NCI-H226 (cell line): ENCODE measurements at regions not wholly inside any gene's neighbourhood (a gene's known extent, or its start where the extent isn't known, plus 50 kb on each side); places are given as distances from the start of the nearest gene placed in this dataset.

Source experiments
- DNase-seq: peaks from one replicate; pipeline ENCODE4 v3.0.0-alpha.2; 2015

DNA sequence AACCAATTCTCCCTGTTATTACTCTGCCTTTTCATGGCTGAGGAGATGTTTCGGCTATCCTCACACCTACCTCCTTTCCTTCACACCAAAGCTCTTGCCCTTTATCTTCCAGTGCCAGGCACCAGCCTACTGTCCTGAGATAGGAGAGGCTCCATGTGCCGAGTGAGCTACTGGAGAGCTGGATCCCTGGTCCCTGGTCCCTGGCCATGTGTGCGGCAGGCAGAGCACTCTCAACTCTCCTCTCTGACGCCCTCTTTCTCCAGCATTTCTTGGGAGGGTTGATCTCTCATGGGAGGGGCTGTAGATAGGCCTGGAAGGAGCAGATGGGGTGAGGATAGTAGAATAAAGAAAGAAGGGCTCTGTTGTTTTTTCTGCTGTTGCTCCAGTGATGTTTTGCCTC lies 277.1 kb upstream of the UMPS start:
- no peak for DNase-seq

DNA sequence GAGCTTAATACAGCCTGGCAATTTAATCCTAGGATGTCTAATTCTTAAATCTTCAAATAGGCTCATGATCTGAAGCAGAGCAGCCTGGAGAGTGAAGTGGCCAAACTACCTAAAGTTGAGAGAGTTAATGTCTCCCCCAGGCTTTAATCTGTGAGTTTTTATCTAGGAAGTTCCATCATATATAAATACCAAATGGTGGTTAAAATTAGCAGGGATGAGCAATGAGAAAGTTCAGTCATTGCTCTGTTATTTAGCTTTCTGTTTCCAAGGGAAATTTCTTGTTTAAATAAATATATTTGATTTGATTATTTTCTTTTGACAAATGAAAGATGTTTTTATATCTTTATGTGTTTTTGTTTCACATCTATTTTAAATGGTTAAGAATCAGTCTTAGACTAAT lies 274.4 kb upstream of the UMPS start:
- DNase-seq: no peak

DNA sequence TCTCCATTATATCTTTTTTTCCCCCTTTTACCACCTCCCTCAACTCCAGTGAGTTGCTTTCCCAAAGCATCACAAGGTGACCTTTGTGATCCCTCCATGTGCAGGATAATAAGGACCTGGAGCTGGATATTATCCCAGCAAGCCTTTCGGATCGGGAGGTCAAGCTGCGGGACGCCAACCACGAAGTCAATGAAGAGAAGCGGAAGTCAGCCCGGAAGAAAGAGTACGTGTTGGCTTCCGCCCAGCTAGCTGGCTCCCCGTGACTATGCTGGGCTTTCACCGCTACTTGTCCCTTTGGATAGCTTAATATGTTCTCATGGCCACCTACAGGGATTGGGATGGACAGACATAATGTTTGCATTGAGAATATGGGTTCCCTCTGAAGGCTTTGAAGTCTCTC lies 273.7 kb upstream of the UMPS start:
- DNase-seq: no peak

DNA sequence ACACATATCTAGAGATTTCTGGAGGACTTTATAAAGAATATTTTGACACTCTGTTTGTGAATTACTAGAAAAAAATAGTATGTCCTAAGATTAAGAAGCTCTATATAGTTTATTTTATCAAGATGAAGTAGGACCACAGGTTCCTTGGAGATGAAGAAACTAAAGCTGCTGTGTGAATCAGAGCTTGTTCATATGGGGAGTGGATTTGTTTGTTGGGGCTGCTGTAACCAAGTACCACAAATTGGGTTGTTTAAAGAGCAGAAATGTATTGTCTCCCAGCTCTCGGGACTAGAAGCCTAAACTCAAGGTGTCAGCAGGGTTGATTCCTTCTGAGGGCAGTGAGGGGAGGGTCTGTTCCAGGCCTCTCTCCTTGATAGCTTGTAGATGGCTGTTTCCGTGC lies 270.6 kb upstream of the UMPS start:
- DNase-seq: no peak

DNA sequence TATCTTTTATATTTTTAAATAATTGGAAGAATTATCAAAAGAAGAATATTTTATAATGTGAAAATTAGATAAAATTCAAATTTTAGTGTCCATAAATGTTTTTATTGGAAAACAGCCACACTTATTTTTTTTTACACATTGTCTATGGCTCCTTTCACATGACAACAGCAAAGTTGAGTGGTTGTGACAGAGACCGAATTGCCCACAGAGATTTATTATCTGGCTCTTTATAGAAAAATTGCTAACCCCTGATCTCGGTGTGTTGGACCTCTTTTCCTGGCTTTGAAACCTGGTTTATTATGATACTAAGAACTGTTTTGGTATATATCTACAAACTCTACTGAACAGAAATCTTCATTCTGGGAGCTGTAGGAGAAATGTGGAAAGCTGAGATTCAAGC lies 269.1 kb upstream of the UMPS start:
- no peak for DNase-seq

DNA sequence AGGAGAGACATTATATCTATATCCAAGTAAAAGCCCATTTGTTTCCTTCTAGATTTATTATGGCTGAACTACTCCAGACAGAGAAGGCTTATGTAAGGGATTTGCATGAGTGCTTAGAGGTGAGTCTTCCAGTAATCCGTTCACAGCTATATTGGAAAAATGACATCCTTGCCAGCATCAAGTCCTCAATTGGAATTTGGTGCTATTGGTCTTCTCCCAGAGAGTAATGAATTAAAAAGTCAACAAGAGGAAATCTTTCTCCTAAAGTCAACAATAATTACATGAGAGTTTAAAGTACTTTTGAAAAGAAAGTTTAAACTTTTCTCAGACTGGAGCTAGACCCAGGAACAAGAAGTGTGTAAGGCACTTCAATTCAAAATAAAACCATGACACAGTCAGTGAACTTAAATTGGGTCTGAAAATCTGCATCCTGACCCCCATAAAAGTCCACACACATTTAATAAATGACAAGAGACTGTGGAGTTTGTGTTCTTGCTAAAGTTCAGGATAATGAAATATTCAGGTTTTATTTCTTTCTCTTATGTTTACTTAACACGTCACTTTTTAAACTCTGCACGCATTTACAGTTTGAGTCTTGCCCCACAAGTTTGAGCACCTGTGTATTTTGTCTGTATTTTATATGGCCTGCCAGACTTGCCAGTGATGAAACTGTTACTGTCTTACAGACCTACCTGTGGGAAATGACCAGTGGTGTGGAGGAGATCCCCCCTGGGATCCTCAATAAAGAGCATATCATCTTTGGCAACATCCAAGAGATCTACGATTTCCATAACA lies 268.2 kb upstream of the UMPS start:
- no peak for DNase-seq

DNA sequence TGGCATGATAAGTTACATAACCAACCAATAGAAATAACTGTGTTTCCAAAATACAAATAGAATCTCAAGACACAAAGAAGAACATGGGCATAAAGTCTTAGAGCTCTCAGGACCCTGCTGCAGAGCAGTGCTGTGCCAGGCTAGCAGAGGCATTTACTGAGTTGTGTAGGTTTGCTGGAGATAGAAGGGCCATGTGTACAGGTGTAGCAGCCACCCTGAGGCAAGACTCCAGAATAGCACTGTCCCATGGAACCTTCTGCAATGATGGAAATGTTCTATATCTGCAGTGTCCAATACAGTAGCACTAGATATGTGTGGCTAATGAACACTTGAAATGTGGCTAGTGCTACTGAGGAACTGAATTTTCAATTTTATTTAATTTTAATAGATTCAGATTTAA lies 267.0 kb upstream of the UMPS start:
- DNase-seq: no peak

DNA sequence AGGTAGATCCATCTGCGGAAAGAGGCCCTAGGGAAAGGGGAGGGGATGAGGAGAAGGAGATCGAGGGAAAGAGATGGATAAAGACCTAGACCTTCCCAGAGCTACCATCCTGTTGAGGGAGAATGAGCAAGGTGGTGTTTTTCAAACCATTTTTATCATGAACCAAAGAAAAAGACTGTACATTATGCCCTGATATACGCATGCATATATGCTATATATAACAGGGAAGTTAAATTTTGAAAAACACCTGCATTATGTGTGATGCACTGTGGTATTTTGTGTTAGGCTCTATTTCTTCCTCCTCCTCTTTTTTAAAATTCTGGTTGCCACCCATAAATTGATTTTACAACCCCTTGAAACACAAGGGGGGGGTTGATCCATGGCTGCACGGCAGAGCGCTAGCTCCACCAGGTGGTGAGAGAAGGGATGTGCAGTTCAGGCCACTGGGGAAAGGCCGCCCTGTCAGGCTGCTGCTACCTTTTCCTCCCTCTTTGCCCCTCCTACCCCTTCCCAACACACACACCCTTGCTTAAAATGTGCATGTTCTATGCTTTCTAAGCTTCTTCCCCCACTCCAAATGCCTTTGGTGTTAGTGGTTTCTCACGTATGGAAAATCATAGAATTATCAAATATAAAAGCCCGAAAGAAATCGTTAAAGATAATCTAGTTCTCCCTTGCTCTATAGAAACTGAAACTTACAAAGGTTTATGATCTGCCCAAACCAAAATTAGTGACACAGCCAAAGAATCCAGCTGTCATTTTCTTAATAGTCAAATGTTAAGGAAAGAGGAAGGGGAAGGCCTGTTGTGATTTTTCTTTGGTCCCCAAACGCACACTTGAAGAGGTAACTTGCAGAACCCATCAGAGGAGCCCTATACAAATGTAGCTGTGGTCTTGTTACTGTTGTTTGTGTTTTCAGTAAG lies 262.0 kb upstream of the UMPS start:
- DNase-seq: no peak

DNA sequence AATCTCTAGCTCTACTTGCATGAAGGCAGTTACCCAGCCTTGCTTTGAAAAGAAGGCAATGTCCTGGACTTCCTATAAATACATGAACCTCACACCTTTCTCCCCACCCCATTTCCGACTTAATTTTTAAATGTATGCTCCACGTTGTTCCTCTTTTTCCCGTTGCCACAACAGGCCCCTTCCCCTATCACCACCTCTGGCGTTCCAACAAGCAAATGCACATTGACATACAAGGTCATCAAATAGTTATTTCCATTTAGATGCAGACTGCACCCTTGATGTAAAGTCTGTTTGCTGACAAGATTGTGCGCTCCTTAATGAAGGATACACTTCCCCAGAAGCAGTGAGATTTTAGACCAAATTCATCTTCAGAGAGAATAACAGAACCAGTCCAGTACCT lies 260.7 kb upstream of the UMPS start:
- no peak for DNase-seq

DNA sequence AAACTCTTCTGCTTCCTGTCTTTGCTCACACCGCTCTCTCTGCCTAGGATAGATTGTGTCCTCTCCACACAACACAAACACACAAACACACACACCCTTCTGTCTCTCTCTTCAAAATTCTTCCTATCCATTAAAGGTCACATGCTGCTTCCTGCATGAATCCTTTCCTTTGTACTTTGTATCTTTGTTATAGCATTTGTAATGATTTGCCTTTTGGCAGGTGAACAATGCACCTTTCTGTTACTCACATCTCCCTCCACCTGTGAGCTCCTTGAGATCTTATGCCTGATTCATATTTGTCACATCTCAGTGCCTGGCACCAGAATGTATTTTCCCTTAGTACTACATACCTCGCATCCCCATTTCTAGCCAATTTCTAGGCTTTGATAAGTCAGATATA lies 251.4 kb upstream of the UMPS start:
- DNase-seq: no peak

DNA sequence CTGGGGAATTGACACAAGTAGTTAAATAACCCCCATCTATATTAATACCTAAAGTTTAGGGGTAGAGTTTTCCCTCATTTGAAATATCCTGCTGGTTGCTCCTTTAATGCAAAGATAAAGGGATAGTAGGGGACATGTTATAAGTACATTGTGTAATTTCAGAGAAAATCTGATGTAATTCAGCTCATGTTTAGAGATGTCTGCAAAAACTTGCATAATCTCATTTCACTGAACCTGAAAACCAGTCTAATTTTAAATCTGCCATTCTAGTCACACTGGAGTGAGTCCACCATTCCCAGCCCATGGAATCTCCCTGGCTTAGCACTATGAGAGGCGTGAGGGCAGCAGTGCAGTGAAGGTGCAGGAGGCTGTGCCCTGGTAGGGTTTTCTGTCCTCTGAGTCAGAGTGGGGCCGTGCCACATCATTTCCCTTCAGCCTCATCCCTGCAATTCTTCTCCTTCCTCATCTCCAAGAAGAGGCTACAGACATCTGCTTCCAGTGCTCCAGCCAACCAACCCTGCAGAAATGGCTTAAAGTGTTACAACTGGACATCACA lies 246.3 kb upstream of the UMPS start:
- no peak for DNase-seq

DNA sequence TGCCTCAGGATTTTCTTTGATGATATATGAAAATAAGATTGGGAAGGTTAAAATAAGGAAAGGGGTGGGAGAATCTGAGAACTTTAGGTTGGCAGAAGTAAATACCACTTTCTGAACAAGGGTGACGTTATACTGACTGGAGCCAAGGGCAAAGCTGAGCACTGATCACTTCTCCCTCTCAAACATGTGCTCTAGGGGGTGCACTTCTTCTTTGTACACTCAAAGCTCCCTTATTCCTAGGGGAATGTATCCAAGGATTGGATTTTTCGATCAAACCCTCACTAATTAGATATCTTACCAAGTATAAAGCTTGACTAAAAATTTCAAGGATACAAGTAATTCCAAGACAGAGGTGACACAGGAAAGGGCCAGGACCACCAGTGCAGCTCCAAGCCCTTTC lies 243.9 kb upstream of the UMPS start:
- DNase-seq: no peak

DNA sequence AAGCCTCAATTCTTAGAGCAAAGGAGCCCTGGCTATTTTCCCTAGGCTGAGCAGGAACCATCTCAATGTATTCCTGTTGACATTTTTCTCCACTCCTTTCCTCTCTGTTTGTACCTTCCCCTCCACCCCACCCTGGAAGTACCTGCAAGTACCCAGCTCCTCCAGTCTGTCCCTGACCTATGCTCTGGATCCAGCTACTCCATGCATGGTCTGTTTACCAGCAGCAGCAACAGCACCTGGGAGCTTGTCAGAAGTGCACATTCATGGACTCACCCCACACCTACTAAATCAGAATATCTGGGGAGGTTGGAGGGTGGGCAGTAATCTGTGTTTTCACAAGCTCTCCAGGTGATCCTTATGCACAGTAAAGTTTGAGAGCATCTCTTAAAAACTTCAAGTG lies 240.7 kb upstream of the UMPS start:
- DNase-seq: no peak

DNA sequence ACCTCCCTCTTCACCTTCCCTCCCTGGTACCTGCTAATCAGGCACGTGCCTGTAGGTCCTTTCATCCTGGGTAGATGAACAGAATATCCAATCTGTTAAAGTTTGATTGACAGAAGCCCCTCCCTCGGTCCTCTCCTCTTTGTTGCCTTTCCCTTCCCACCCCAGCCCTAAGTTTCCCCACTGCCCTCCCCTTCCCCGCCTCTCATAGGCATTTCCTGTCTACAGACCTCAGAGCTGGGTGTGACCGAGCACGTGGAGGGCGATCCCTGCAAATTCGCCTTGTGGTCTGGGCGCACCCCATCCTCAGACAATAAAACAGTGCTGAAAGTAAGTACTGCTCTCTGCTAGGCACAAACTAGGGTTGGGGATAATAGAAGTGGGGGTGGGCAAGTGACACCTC lies 239.2 kb upstream of the UMPS start:
- DNase-seq: no peak

DNA sequence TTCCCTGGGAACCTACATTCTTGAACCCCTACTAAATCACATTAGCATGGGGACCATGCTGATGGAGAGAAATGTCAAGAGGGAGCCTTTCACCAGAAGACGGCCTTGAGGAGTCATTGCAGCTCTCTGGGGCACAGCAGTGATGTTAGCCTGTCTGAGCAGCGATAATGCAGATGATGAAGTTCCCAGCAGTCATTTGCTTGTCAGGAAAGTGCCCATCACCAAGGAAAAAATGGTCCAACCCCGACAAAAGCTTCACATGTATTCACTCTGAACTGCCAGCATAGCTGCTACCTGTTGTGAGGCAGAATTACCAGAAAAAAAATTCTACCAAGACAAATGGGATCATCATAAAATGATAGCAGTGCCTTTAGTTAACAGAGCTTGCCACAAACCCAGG lies 238.4 kb upstream of the UMPS start:
- DNase-seq: no peak

DNA sequence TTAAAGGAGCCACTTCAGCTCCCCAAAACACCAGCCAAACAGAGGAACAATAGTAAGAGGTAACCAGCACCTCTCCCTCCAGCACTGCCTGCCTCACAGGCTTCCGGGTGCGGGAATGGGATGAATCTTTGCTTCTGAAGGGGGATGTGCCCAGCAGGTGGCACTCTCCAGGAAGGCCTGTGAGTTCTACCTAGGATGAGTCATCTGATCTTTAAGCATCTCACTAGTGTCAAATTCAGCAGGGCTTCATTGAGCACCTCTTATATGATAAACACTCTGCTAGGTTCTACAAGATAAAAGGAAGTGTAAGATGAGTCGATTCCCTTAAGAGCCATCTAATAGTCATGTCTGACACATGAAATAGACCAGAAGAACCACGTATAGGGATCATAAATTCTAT lies 237.4 kb upstream of the UMPS start:
- no peak for DNase-seq

DNA sequence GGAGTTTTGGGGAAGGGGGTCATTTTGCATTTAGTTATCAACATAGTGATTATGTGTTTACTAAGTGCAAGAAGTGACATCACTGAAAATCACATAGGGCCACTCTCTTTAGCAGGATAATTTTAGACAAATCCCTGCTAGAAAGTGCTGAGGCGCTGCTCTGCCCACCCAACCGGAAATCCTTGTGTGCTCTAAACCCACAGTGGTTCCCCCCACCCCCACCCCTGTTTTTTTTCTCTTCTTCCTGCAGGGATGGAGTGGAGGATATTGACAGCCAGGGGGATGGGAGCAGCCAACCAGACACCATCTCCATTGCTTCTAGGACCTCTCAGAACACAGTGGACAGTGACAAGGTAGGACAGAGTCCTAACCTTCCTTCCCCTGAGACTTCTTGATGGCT lies 234.2 kb upstream of the UMPS start:
- no peak for DNase-seq

DNA sequence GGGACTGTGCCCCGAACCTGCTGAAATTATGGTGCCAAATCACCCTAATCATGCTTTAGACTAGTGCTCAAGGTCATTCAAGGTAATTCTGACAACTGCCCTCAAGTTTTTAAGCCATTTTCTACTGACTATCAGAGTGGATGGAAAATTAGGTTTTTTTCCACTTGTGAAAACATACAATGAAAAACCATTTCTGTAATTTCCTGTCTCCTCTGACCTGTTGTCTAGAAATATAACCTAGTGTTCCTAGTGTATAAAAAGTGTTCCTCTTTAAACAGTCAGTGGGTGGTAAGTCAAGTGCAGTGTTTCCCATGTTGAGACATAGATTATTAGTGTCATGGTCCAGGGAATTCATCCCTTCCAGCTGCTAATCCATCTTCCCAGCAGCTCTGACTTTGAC lies 232.8 kb upstream of the UMPS start:
- DNase-seq: no peak

DNA sequence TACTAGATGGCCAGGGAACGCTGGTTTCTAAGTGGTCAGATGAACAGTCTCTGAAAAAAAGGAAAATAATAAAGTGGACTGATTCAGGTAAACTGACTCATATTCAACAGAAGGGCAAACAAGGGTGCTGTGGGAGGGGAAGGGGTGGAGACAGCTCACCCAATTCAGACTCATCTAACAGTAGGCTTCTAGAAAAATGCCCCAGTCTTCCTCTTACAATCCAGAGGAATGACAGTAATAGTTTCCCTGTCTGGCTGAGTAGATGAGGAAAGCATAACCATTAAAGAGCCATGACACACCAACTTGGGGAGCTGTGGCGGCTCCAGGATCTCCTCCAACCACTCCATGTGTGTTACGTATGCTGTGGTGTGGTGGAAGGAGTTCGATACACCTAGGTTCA lies 231.4 kb upstream of the UMPS start:
- DNase-seq: no peak

DNA sequence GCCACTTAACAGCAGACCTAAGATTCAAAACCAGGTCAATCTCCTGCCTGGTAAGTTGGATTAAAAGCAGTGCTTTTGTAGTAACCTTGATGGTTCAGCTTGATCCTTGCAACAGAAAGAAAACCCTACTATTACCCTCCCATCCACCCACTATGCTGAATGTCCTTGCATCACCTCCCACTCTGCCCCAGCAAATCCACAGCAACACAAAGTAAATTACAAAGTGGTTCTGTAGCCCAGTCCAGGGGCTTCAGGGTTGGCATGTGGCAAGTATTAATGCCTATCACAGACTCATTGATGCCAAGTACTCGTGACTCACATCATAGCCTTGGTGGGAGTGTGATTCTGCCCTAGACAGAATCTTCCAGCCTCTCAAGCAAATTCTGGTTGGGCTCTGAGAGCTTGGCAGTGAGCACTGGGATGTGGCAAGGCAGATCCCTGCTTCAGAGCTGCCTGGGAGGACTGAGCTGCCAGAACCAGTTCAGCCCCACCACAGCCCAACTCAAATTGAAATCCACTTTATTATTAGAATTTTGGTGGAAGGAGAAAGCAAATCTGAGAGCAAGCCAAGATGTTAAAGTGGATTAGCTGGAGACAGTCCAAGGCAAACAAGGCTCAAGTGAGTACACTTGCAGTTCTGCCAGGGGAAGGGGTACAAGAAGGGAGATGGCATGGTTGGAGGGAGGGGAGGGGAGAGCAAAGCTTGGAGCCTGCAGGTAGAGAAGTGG lies 225.8 kb upstream of the UMPS start:
- peak; percentile 44 for DNase-seq

DNA sequence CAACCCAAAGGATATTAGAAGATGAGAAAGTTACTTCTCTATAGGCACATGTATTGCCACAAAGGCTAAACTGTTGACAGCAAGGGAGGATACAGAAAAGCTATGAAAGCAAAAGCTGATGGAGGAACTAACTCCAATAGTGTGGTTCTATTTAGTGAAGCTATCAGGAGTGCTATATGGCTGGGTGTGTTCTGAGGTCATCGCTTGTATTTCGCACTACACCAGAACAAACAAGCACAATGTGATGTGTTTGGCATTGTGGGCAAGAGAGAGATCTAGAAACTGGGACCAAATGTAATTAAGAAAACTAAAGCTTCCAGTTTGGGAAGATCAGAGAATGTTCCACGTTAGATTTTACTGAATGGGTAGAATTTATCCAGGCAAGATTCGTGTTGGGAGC lies 220.4 kb upstream of the UMPS start:
- DNase-seq: no peak

DNA sequence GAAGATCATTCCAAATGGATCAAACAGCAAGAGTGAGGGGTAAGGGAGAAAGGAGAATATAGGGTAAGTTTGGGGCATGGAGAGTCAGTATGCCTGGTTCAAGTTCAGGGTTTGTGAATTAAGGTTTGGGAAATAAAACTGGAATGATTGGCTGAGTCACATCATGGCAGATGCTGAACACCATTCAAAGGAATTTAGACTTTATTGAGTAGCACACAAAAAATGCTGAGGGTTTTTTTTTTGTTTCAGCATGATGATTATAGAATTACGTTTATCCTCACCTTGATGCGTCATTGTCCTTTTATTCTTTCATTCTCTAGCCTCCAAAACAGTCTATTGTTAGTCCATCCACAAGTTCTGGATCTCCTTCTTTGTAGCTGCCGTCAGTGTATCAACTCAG lies 220.0 kb upstream of the UMPS start:
- DNase-seq: no peak

DNA sequence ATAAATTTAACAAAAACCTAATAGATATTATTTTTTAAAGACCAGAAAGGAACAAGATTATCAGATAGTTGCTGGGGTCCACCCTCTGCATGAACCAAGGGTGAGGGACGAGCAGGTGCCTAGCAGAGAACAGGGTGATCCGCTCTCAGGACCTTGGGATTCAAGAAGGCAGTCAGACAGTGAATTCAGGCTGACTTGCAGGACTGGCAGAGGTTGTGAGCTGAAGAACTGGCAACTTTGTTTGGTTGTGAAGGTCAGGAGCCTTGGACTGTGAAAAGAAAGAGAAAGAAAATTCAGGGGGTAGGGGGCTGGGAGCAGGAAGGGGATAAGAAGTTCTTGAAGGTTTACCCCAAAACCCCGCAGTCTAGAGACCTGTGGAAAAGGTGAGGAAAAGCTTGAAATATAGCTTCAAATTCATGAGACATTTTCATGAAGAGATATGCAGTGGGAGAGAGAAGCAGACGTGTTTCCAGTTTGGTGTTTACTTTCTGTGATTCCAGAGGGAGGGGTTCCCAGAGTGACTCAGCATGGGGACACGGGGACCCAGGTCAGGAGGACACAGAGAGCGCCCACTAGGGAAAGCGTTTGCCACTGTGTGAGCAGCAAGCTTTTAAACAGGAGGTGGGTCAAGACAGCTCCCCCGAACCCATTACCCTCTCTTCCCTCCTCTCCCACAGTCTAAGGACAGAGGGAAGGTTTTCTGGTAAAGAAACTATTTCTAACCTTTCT lies 217.2 kb upstream of the UMPS start:
- DNase-seq: no peak
